ENCODE measurements at regions not wholly inside any gene's neighbourhood (a gene's known extent, or its start where the extent isn't known, plus 50 kb on each side); places are given as distances from the start of the nearest gene placed in this dataset.

DNA sequence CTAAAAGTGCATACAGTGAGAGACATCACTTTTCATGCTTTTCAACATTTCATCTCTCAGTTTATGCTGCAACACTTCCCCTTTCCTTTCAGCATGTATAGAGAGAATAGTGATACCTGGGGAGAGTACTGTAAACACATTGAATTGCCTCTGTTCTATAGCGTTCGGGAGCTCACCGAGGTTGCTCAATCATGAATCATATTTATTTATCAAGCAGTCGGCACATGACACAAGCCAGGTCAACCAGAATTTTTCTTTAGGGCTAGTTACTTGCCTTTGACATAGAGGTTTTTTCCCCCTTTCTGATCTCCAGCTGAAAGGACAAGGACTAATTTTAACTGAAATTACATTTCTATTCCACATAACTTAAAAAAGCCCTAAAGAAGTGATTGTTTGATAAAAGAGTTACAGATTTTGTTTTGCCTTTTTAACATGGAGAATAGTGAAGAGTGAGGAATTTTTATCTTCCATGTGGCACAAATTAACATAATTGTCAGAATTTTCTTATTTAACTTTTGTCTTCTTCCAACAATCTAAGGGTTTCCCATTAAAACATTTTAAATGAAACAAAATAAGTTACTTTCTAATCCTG is 690.9 kb upstream of the TMEFF2 start:
- DNase-seq: peak in 1 of 2 experiments; percentile 20

DNA sequence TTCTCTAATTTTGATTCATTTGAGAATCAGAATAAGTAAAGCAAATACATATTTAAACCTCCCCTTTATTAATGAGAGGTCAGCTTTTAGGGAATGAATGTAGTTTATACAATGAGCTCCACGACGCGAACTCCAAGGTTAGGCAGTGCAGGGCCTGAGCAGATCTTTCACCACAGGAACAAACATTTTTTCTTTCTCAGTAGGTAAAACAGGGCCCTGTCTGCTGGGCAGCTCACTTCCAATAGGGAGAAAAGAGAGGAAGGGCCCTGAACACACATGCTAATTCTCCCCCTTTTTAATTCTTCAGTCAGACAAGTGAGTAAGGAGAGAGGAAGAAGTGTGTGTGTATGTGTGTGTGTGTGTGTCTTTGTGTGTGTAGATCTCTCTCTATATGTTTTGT is 682.4 kb upstream of the TMEFF2 start:
- DNase-seq: no peak

DNA sequence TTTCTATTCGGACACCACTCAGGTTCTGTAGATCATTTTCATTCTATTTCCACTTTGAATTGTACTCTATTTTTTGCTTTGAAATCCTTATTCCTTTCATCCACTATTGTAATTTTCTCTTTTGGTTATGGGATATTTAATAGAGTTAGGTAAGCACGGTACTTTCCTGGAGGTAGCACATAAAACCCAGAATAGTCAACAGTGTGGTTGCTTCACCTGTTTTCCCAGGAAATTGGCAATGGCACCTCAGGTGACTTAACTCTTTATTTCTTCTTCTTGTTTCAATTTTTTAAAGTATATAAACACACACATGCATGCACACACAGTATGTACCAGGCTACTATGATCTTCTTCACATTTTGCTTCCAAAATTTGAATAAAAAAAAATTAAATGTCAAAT is 682.0 kb upstream of the TMEFF2 start:
- DNase-seq: no peak

DNA sequence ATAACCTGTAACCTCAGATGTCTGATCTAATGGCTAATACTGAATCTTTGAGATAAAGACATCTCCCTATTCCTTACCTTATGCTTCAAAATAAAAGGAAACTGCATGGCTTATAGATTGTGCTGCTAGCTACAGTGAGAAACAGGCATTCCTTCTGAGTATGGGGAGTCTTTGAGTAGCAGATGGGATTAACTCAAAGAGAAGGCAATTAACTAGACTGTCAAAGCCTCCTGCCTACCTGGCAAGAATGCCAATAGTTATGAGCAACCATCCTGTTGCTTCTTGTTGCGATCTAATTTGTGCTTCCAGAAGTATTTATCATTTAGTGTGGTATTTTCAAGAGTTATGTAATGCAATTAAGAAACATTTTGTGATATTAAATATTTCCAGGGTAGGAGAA is 660.0 kb upstream of the TMEFF2 start:
- DNase-seq: no peak

DNA sequence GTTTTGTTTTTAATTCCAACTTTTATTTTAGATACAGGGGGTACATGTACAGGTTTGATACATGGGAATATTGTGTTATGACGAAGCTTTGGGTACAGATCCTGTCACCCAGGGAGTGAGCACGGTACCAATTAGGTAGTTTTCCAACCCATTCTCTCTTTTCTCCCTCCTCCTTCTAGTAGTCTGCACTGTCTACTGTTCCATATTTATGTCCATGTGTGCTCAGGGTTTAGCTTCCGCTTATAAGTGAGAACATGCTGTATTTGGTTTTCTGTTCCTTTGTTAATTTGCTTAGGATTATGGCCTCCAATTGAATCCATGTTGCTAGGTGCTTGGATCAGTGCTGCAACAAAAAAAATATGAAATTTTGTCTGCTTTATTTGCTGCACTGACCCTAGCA is 659.3 kb upstream of the TMEFF2 start:
- no peak for DNase-seq

DNA sequence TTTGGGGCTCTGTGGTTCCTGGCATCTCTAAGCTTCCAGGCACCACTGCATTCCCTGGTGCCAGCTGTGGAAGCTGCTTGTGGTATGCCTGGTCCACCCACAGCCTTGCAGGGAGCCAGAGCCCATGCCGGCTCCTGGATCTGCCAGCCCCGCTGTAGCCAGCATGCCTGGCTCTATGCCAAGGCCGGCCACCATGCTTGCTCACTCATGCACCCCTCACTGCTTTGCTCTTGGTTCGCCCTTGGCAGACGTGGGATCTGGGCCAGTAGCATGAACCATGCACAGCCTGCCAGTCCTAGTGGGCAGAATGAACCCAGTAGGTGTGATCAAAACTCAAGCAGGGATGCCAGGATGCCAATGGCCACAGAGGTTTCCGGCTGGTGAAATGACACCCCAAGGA is 634.2 kb upstream of the TMEFF2 start:
- DNase-seq: no peak

DNA sequence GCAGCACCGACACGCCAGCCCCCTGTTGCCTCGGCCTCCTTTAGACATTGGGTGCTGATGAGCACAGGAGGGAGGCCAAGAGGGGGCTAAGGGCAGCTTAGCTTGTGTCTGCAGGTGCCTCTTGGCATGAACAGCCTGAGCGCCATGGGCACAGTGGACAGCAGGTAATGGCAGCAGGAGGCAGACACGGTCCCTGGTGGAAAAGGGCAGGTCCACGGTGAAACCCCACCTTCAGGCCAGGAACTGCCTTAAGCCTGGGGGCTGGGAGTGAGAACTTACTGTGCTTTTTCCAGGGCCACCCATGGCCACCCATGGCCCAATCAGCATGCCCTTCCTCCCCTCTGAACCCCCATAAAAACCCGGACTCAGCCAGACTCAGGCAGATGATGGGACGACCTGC is 633.4 kb upstream of the TMEFF2 start:
- DNase-seq: no peak

DNA sequence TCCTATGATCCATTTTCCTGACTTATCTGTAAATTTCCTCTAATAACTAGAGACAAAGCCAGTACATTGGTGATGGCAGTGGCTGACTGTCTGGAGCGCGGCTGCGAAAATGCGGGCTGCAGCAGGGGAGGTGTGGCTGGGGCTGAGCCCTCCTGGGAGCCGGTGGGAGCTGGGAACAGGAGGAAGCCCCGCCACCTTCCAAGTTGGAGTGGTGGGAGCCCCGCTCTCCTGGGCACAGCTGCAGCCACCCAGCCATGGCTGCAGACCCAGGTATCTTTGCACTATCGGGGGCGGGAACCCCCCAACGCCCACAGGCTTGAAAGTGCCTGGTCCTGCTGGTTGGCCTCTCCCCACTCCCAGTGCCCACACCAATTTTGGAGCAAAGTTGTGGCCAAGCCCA is 633.0 kb upstream of the TMEFF2 start:
- no peak for DNase-seq

DNA sequence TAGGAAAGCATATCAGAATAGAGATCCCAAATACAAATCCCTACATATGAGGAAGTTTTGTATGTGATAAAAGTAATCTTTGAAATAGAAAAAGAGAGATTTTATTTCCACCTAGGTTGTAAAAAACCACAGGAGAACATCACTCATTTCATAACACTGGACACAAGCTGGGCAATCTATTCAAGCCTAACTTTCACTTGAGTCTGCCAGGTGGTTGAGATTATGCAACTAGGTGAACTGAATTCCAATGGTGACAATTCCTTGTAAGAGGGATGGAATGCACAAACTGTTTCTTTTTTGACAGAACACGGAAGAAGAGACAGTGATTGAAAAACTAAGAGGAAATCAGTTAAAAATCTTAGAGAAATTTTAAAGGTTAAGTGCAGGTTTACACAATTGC is 619.6 kb upstream of the TMEFF2 start:
- DNase-seq: no peak

DNA sequence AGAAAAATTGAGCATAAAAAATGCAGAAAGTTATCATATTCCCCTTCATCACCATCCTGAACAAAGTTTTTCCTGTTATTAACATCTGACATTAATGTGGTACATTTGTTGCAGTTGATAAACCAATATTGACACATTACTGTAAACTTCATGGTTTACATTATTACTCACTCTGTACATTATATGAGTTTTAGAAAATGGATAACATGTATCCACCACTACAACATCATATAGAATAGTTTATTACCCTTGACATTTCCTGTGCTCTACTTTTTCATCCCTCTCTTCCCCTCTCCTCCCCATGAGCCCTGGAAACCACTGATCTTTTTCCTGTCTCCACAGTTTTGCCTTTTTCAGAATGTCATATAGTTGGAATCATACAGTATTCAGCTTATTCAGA is 618.6 kb upstream of the TMEFF2 start:
- DNase-seq: no peak

DNA sequence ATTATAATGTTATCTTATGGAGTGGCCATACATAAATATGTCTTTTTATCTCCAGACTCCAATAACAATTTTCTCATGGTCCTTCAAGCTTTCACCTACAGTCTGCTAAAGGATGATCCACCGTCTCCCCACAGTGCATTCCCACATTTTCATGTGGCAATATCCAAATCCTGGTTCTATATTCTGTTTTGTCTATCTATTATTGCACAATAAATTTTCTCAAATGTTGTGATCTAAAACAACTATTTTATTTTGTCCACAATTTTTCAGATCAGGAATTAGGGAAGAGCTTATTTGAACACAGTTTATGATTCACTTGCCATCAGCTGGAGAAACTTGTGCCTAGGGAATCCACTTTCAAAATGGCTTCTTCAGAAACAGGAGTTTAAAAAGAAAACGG is 614.4 kb upstream of the TMEFF2 start:
- no peak for DNase-seq

DNA sequence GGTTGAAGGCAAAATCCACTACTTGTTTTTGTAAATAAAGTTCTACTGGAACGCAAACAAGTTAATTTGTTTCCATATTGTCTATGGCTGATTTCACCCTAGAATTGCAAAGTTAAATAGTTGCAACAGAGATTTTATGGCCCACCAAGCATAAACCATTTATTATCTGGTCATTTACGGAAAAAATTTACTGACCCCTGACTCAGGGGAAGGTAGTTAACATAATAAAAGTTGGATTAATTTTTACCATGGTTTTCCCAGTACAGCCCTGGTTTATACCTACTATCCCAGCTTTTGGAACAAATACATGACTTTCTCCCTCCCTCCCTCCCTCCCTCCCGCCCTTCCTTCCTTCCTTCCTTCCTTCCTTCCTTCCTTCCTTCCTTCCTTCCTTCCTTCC is 588.9 kb upstream of the TMEFF2 start:
- no peak for DNase-seq

DNA sequence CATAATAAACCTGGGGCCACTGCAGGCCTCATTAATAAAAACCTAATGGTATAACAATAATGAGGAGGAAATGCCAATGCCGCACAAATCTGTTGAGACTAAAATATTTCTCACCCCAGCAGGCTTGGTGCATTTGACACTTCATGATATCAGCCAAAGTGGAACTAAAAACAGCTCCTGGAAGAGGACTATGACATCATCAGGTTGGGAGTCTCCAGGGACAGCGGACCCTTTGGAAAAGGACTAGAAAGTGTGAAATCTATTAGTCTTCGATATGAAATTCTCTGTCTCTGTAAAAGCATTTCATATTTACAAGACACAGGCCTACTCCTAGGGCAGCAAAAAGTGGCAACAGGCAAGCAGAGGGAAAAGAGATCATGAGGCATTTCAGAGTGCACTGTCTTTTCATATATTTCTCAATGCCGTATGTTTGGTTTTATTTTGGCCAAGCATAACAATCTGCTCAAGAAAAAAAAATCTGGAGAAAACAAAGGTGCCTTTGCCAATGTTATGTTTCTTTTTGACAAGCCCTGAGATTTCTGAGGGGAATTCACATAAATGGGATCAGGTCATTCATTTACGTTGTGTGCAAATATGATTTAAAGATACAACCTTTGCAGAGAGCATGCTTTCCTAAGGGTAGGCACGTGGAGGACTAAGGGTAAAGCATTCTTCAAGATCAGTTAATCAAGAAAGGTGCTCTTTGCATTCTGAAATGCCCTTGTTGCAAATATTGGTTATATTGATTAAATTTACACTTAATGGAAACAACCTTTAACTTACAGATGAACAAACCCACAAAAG is 580.9 kb upstream of the TMEFF2 start:
- DNase-seq: no peak

DNA sequence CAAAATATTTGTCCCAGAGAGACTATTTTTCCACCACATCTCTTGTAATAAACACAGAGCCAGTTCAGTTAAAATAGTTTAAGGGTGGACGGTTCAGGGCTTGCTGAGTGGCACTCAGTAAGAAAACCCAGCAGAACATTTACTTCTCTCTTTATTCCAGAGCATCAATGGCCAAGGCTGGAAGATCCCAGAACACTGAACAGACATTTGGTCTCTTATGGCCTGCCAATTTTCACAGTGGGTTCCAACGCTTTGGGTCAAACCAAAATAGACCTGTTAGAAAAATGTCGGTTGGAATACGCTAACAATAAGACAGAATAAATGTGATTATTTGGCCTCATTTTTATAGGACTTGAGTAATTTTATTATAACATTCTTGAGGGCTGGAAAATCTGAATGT is 580.3 kb upstream of the TMEFF2 start:
- DNase-seq: no peak

DNA sequence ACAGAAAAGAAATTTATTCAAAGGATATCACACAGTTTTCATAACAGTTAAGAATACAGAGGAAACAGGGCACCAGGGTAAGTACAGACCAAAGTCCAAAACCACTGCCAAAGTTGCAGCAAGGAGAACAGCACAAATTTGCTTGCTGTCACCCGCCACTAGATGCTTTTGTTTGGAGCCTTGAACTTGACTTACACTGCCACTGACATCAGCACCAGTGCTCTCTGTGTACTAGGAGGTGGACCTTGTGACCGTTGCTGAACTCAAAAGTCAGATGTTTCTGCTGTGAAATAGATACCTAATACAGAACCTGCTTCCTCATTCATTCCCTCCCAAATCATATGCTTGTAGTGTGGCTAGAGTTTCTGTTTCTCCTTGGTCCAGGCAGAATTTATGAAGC is 578.3 kb upstream of the TMEFF2 start:
- no peak for DNase-seq

DNA sequence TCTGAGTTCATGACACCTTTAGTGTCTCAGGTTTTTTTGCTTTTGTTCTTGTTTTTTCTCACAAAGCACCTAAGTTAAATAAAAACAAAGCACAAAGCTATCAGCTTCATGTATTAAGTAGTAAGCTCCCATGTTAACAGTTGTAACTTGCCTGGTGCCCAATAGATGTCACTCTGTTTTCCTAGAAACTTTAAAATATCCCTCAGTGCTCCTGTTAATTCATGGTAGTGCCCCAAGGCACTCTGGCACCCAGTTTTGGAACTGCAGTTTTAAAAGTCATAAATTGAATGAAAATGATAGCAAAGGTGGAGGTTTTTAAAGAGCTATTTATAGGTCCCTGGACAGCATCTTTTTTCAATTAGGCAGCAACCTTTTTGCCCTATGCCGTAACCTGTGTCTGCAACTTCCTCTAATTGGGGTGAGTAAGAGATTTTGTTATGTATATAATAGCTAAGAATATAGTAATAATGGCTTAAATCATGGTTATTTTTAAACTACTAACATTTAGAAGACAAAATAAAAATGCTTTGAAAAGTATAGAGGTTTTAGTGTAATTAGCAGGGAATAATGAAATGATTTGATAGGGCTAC is 555.0 kb upstream of the TMEFF2 start:
- DNase-seq: peak; percentile 66

DNA sequence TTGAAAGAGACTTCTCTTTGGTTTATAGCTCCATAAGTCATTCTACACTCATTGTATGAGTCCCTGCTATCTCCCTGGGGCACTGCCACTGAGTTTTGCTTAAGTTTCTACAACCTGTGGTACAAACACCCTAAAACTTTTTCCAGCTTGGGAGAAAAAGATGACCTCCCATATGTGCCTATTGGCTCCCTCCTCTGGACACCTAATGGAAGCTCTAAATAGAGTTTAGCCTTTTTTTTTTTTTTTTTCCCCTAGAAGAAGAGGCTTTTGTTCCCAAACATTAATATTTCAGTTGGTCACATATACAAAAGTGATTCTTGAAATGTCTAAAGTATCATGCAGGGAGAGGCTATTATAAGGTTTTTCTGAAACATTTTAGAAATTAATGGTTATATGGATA is 547.2 kb upstream of the TMEFF2 start:
- DNase-seq: peak; percentile 15 to 34

DNA sequence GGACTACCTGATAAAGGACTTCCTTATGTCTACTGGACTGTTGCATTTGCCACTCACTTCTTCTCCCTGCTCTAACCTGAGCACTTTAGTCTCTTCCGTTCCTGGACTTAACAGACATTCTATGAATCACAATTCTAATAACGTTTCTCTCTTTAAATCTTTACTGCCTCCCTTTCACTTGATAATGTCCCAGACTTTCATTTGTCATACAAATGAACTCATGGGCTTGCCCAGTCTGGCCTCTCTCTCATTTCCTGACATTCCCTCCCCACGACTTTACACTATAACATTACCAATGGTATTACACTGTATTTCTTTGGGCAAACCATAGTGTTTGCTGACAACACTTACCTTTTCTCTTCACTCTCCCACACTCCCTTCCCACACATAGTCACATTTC is 540.7 kb upstream of the TMEFF2 start:
- no peak for DNase-seq

DNA sequence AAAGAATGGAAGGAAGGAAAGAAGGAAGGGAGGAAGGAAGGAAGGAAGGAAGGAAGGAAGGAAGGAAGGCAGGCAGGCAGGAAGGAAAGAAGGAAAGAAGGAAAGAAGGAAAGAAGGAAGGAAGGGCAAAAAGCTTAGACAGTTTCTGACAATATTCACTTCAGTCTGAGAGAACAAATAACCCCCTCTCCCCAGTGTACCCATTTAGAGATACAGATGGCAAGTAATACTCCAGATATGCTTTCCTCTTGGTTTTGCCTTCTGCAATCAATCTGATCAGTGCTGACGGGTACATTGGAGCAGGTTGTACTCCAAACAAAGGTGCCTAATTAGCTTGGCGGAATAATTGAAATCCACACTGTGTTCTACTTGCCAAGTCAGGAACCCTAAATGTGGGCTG is 534.6 kb upstream of the TMEFF2 start:
- DNase-seq: no peak

DNA sequence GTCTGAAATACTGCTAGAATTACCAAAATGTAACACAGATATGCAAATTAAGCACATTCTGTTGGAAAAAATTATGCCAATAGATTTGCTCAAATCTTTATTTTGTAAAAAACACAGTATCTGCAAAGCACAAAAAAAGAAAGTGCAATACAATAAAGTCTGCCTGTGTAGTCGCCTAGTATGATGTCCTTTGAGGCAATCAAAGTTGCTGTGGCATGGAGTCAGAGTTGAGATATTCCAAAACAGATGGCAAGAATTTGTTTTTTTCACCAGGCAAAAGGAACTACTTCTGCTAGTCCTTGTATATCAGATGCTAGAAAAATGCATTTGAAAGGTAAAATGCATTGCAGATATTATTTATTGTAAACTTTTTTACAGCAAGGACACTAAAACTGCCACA is 531.3 kb upstream of the TMEFF2 start:
- no peak for DNase-seq

DNA sequence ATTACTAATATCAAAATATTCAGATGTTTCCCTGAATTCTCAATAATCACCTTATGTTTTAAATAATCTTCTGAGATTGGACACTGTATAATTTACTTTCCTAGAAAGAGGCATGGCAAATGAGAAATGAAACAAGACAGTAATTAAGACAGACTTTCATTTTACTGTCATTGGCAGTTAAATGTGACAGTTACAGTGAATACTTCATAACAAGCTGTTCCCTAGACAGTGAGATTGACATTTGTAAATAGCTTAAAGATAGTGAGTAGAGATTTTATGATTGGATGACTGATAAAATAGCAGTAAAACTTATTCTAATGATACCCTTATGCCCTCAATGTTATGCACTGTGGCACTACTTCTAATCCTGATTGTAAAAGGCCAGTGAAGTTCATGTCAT is 524.9 kb upstream of the TMEFF2 start:
- DNase-seq: no peak

DNA sequence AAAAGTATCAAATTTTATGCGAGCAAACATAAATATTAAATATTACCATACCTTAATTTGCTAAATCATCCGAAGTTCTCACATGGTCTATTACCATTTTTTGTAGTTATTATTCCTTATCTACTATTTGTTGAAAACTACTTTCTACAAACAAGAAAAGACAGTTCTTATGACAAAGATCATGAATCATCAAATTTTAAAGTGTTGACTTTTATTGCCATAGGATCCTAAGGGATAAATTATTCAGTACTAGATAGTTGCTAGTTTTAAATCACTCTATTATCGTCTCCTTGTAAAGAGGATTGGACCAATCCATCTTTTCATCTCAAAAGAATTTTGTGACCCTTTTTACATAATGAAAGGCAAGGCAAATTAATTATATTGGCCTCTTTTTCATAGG is 523.6 kb upstream of the TMEFF2 start:
- no peak for DNase-seq

DNA sequence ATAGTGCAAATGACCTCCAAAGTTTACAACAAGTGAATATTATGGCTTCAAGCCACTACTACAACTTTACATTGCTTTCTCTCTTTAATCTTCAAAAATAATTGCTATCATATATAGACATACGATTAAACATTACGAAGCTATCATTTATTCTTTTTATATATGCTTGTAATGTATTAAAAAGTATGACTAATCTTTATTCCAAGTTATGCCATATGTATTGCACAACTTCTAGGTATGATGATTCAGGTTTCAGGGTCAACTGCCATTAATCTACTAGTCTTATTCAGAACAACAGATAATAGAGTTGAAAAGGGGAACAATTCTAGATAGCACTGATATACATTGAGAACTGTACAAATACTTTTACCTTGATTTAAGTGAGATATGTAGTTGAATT is 506.2 kb upstream of the TMEFF2 start:
- no peak for DNase-seq

DNA sequence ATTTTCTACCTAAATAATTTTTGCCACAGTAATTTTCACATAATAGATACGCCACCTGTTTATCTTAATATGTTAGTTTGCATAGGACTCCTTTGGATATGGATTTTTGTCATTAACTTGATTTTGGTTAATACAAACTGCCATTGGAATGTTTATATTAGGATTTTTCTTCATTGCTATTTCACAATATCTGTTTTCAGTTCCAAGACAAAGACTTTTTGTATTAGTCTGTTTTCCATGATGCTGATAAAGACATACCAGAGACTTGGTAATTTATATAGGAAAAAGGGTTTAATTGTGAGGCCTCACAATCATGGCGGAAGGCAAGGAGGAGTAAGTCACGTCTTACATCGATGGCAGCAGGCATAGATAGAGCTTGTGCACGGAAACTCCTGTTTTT is 503.1 kb upstream of the TMEFF2 start:
- no peak for DNase-seq

DNA sequence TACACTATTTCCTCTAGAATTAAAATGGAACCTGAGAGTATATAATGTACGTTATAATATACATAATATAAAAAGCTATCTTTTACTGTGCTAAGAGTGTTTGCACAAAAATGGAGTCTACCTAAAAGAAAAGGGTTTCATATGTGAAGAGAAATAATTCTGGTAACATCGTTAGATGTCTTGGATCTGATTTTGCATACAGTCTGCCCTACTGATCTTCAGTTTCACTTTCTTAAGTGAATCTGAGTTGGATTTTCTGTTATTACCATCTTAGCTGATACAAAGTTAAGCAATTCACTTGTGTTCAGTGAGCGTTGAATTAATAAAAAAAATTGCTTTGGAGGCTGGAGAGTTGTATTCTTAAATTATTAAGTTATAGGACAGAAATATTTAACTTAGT is 502.1 kb upstream of the TMEFF2 start:
- no peak for DNase-seq

Data from Kasumi-1 (cell line).